ENCODE measurements at regions not wholly inside any gene's neighbourhood (a gene's known extent, or its start where the extent isn't known, plus 50 kb on each side); places are given as distances from the start of the nearest gene placed in this dataset.
"Not testable (repeated sequence)": the region's sequence is repeated elsewhere in the genome, so short reads cannot be mapped to it uniquely, and the experiment has no call there.

DNA sequence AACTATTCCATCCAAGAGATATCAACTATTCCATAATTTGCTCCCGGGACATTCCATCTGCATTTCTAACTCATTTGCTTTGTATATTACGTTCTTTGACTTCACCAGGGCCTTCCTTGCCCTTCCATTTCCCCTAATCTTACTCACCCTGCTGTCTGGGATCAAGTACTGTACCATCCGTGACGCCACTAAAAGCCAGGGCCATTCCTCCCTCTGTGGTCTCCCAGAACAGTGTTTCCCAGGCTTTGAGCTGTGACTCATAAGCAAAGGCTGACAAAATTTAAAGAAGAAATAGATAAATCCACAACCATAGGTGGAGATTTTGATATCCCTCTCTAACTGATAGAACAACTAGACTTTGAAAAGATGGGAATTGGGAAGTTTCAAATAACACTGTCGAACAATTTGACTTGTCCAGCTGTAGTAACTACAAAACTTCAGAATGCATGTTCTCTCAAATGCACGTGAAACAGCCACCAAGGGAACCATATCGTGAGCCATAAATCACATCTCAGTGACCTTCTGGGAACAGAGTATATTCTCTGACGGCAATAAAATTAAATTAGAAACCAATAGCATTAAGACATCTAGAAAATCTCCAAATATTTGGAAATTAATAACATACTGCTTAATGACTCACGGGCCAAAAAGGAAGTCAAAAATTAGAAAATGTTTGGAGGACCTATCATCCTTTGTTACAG is 501.0 kb downstream of the SETD4 start:
- no peak for FAIRE-seq

DNA sequence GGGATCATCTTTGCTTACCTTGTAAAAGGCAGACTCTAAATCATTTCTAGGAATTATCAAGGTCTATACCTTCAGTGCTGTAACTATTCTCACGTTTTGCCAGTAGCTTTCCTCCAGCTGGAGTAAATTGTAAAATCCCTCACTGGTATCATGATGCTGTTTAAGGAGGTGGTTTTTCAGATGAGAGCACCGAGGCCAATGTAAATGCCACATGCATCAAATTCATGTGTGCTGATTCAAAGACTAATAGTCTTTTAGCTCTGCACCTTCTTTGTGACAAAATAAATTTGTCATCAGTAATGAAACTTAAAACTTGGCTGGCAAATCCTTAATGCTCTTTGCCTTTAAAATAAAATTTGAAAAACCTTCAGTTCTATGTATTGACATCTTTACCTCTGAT is 503.8 kb downstream of the SETD4 start:
- no peak for FAIRE-seq

DNA sequence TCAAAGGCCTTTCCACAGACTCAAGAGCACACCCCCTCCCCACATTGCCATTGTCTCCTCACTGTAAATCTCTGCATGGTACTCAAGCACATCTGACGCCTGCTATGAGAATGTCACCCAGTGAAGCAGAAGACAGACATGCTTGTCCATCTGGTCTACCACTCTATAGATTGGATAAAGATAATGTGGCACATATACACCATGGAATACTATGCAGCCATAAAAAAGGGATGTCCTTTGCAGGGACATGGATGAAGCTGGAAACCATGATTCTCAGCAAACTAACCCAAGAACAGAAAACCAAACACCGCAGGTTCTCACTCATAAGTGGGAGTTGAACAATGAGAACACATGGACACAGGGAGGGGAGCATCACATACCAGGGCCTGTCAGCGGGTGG is 503.4 kb upstream of the RUNX1 start:
- not testable (repeated sequence) for FAIRE-seq

DNA sequence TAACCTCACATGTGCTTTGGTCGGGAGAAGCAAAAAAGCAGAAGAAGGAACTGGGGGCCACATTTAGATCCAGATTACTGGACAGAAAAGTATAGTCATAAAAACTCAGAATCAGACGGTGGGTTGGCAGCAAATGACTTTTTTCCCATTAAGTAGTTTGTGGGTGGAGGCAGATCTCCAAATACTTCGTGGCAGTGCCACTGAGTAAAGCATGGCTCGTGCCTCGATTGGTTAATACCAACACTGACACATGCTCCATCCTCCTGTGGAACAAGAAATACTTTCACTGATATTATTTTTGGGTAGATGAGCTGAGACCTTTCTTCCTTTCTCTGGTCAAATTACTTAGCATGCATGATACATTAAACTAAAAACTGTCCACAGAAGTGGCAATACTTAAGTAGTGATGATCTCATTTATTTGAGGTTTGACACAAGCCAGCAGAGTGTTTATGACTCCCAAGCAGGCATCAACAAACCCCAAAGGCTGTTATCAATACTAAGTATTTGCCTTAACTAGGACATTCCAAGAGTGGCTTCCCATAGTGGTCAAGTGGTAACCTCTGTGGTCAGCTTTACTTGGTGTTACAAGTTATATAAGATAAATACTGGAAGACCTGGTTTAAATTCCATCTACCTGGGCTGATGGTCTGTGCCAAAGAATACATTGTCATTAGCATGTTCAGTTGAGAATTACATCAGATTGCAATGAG is 500.0 kb upstream of the RUNX1 start:
- no peak for FAIRE-seq

DNA sequence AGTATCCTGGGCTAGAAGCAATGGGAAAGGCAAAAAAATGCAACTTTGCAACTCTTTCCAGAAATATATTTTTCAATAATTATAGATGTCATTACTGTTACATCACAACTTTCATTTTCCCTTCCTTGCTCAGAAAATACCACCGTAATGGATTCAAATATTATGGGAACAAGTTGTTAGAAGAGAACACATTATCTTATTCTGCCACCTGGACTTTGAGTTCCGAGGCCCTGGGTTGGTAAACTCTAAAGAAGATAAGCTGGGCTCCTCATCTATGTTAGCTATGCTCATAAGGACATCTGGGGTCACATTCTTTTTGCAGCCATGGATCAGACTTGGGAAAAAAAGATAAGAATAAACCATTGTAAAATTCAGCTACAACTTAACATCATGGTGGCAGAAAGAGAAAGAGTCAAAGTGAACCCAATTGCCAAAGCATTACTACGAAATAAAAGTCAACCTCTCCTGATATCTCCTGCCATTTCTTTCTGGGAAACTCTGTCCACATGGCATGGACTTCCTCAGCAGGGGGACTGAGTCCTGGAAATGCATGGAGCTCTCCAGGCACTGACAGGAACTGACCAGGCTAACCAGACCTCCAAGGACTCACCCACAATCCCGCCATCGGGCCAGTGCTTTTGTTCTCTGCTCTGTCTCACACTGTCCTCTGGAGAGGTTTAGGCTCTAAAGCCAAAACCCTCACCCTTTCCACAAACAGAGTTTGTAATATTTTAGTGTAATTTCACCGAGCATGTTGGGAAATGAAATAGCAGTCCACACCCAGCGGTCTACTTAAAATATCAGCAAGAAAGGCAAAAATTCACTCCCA is 499.1 kb upstream of the RUNX1 start:
- FAIRE-seq, result no peak

DNA sequence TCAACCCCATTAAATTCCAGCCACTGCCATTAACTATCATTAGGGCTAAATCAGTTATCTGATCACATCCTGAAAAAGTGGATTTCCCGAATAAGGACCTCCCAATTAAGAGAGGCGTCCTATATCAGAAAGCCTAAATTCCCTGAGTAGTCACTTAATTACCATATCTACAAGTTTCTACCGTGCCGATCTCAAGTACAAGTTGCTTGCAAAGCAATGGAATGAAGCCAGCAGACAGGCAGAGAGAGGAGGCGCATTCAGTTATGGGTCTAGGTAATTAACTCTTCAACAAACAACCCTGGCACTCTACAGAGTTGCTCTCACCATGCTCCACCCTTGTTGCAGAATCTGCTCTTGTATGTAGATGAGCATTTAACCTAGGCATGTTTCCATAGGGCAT is 494.6 kb upstream of the RUNX1 start:
- FAIRE-seq, result no peak

DNA sequence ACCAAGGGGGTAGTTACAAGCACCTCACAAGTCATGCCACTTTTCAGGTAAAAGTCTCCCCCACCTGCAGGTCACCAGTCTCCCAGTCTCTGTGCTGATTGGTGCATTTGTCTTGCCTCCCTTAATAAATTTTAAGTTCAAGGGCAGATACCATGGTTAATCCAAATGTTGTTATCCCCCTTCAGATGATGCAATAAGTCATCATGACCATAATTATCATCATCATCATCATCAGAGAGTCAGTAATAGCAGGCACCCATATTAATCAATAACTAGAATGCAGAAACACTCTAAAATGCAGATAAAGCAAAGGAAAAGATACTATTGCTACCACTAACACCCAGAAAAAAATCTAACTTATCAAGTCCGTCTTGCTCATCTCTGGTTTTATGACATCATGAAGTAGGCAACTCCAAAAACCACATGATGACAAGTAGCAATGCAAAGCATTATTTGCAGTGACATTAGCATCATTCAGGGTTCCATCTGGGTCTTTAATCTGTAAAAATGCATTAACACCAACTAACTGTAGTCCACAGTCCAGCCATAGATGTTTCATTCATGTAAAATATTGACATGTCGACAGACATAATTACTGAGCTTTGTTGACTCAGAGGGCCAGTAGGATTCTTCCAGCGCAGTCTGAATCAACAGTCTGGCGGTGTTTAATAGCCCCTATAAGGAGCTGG is 492.0 kb upstream of the RUNX1 start:
- no peak for FAIRE-seq

DNA sequence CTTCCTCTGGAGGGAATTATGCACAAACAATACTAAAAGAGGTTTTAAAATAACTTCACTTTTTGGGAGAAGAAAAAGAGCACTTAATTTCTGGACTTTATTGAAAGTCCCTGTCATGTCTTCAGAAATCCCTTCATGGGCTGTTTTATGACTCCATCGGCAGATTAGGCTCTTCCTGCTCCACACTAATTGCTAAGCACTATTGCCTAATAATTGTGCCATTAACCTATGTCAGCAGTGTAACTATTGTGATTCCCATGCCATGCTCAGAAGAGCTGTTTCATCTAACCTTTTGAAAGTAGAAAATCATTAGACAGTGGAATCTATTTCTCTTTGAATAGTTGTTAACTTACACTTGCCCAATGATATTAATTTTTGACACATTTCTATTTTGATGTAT is 489.3 kb upstream of the RUNX1 start:
- FAIRE-seq, result no peak

DNA sequence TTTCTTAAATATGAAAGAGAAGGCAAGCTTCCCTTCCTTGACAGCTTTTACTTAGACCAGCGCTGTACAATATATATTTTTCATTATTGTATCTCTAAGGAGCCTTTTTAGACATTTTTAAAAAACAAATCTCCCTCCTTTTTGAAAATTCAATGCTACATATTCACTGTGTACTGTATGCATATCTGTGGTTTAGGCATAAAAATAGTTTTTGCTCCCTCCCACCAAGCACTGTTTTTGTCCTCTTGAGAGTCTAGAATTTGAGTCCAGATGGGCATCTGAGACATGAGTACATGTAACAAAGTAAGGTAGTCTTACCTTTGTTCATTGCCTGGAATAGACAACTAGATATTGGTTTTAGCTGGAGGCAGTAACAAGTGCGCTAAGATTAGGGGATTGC is 488.5 kb upstream of the RUNX1 start:
- FAIRE-seq, result no peak

DNA sequence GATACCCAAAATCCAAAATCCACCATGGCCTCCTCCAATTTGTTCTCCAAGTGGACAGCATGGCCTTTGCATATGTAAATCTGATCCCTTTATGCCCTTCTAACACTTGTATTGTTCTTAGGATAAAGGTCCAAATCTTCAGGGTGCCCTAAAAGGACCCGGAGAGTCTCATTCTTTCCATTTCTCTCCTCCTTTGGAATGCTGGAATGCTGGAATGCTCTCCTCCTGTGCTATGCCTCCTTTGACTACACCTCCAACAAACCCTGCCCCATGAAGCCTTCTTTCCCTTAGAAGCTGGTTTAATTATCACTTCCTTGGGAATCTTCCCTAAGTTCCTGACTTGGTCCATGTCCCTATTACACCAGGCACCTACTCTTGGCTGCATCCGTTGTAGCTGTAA is 484.8 kb upstream of the RUNX1 start:
- no peak for FAIRE-seq

DNA sequence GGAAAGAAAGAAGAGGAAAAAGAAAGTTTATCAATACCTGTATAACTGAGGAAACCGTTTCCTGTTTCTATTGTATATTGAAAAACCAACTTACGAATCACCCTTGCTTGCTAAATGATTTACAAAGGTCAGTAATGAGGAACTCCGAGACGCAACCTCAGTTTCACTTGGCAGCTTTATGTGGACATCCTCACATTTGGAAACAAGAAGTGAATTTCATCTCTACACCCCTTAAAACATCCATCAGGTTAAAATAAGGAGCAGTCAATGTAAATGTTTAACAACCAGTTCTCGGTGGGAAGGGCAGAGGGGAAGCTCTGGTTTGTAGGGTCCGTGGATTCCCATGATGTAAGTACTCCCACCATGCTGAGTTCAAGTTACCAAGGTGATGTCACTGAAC is 481.7 kb upstream of the RUNX1 start:
- no peak for FAIRE-seq

DNA sequence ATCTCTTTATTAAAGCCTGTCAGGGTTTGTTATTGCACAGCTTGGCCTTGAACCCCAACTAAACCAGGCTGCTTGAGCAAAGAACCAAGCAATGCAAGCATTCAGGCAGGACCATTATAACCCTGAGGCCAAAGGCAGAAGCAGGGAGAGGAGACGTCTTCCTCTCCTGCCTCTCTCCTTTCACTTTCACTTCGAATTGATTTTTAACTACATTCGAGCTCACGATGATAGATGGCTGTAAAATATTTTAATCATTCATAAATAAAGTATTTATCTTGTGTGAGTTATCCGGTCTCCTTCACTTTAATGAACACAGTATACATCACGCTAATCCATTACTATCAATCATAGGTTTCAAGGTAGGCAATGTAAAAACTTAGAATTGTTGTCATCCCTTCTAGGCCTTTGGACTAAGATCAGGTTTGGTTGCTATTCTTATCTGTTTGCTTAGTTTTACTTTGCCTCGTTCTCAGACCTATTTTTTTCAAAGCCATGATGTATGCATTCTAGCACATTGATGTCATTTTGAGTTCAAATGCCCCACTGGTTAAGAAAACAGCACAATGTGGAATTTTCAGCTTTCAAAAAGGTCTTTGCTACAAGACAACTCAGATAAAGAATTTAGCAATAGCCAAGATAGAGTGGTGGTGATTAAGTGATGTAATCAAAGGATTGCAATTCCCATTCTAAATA is 480.2 kb upstream of the RUNX1 start:
- FAIRE-seq, result no peak

DNA sequence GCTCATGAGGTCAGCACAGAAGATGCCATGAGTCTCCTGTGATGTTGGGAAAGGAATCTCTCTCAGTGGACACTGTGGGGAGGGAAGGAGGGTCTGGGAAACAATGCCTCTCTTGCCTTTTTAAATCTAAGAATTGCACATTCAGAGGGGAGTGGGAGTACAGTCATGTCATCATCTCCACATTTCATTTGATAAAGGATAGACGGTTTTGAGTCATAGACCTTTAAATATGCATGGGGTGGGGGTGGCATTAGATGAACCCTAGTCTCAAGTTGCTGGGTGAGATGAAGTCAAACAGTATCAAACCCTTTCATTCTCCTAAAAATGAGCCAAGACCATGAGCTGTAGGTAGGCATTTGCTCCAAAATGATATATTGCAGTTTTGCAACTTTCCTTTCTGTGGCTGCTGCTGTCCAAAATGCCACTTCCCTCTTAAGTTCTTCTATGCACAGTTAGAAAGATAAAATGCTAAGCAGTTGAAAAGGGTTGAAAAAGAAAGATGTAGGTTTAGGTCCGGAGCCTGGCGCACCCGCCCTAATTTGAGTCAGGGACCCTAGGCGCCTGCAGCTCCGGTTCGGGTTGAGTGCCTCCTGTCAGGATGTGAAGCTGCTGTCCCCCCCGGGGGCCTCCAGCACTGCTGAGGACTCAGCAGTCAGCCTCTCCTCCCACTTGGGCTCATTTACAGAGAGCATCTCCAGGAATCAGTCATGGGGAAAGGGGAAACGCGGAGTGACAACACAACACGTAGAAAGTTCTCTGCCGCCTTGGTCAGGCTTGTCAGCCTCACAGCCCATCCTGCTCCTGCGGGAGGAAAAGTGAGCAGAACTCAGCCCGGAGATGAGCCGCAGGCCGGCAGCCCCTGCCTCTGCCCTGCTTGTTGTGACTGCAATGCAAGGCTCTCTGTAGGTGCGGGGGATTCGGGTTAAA is 479.3 kb upstream of the RUNX1 start:
- no peak for FAIRE-seq

DNA sequence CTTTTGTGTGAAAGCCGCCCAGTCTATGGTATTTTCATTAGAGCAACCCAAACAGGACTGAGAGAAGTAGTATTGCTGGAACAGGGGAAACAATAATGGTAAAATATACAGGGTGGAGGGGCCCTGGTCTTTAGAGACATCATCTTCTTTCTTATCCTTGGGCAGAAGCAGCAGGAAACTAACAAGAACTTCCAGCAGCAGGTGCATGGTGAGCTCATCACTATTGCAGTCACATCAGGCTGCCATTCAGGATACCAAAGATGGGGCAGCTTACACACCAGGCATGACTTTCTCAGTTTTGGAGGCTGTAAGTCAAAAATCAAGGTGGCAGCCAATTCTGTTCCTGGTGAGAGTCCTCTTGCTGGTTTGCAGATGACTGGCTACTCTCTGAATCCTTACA is 478.3 kb upstream of the RUNX1 start:
- FAIRE-seq, result no peak

DNA sequence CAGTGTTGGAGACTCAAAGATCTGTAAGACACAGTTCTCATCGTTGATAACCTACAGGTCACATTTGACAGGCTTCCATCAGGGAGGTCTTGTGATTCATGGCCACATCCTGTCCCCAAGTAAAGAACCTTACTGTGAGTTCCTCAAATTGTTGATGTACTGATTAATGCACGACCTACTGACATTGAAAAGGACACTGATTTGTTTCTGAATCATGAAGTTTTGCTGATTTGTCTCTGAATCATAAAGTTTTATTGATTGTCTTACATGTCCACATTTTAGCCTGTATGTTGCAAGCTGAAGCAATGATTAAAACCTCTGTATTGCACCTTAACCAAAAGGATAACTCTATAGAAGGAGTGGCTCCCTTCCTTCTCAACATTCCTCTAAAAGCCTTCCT is 476.3 kb upstream of the RUNX1 start:
- no peak for FAIRE-seq

DNA sequence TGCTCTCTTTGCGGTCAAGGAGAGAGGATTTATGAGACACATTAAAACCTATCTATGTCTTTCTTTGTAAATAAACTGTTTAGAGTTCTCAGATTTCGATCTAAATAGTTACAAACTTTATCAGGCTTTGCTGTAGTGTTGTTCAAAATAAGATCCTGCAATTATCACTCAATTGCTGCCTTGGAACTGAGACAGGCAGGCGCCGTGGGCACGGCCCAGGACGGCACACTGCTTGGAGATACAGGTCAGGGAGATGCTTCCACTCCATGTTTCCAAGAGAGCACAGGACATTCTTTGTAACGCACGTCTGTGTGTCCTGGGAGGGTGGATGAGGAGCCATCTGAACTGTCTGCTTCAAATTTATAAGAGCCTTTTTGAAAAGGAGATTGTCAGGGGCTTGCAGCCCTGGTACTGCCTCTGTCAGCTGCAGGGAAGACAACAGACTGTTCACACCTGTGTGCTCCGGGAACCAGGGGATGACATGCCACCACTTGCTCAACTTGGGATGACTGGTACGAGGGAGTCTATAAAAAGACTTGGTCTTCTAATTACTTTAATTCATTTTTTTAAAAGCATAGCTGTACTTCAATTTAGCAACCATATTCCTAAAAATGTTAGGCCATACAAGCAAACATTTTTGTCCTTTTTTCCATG is 472.9 kb upstream of the RUNX1 start:
- FAIRE-seq, result no peak

DNA sequence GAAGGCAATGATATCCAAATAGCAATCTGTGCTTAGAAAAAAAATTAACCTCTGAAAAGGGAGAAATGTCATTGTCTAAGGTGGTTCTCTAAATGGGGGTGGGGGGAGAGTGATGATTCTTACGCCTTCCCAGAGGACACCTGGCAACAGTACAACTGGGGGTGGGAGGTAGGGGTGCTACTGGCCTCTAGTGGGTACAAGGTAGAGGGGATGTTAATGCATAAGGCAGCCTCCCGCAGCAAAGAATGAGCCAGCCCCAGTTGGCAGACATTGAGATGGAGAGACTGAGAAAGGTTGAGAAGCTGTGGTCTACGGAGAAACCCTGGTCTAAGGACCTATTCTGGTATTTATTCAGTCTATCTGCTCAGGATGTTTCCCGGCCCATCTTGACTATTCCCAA is 472.2 kb upstream of the RUNX1 start:
- no peak for FAIRE-seq

DNA sequence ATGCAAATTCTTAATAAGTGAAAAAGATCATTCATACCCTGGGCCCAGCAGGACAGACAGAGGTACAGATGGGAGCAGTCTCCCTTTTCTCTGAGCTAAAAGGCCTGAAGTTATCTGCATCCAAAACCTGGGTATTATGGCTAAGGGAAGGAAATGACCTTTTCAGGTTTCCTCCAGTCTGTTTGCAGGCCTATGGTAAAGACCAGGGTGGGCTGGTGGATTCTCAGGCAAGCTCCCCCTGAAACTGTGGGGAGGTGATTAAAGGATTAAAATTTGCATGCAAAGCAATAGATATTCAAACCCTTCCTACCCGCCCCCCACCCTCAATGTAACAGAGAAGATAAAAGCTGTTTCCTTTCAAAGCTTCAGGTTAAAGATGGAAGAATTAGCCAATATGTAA is 471.8 kb upstream of the RUNX1 start:
- no peak for FAIRE-seq

DNA sequence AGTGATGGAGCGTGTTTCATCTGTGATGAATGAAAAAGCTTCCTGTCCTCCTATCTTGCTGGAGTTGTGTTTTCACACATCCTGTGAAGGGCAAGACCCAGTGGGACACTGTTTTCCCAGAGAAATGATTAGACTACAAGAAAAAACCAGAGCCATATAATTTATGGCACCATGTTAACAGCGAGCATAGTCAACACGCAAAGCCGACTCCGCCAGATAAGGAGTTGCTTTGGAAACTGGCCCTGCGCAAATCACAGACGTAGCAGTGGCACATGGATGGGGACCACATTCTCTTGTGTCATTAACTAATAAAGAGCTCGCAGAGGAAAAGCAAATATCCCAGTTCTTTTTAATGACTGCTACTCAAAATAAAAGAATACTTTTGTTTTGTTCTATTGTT is 471.2 kb upstream of the RUNX1 start:
- FAIRE-seq, result no peak

DNA sequence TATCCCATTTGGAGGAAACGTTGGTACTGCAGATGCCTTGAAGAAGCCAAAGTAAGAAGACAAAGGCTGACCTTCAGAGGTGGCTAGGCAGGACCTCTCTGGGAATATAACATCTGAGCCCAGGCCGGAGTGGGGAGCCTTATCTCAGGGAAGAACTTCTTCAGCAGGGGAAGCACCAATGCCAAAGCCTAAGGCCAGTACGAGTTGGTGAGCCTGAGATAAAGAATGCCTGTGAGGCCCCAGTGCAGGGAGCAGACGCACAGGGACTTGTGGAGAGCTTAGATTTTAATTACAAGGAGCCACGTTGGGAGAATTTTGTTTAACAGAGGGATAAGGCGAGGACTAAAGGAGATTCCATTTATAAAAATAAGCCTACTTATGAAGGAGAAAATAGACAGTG is 468.8 kb upstream of the RUNX1 start:
- FAIRE-seq, result no peak

DNA sequence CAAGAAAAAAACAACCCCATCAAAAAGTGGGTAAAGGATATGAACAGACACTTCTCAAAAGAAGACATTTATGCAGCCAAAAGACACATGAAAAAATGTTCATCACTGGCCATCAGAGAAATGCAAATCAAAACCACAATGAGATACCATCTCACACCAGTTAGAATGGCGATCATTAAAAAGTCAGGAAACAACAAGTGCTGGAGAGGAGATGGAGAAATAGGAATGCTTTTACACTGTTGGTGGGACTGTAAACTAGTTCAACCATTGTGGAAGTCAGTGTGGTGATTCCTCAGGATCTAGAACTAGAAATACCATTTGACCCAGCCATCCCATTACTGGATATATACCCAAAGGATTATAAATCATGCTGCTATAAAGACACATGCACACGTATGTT is 467.2 kb upstream of the RUNX1 start:
- not testable (repeated sequence) for FAIRE-seq
